GM18499 (cell line): ENCODE measurements at regions not wholly inside any gene's neighbourhood (a gene's known extent, or its start where the extent isn't known, plus 50 kb on each side); places are given as distances from the start of the nearest gene placed in this dataset.
"Not testable (repeated sequence)": the region's sequence is repeated elsewhere in the genome, so short reads cannot be mapped to it uniquely, and the experiment has no call there.

Experiments
- ATAC-seq: cut with Tn5 transposase; IDR thresholded peaks from one replicate; pipeline ENCODE4 v1.9.1; 2021; ENCODE audit warnings: moderate number of reproducible peaks; ENCODE audit not compliant: insufficient read depth, unreplicated experiment

- not testable (repeated sequence) for ATAC-seq
Observed at GRCh38 chr15:54781220-54781619, 415.5 kb downstream of the RSL24D1 start.

- no peak for ATAC-seq
Observed at GRCh38 chr15:54779271-54779670, 417.5 kb downstream of the RSL24D1 start.

GRCh38 chr15:54776410-54776809 lies 420.3 kb downstream of the RSL24D1 start:
- no peak for ATAC-seq

GRCh38 chr15:54772663-54773062 lies 424.1 kb downstream of the RSL24D1 start:
- ATAC-seq, result no peak

GRCh38 chr15:54749461-54749860 lies 447.3 kb downstream of the RSL24D1 start:
- ATAC-seq, result not testable (repeated sequence)

- ATAC-seq, result no peak
Observed at GRCh38 chr15:54722342-54722986, 474.3 kb downstream of the RSL24D1 start.

- no peak for ATAC-seq
Observed at GRCh38 chr15:54719325-54719724, 477.4 kb downstream of the RSL24D1 start.

- ATAC-seq, result no peak
Observed at GRCh38 chr15:54707805-54708752, 488.7 kb downstream of the RSL24D1 start.

GRCh38 chr15:54687628-54688027 lies 509.1 kb downstream of the RSL24D1 start:
- no peak for ATAC-seq
